ENCODE measurements at regions not wholly inside any gene's neighbourhood (a gene's known extent, or its start where the extent isn't known, plus 50 kb on each side); places are given as distances from the start of the nearest gene placed in this dataset.

- peaks cover 2% of the 10 kb centered on the region for H3K9me3 Mint-ChIP-seq (ENCODE audit: unreplicated experiment)
- H3K36me3 Mint-ChIP-seq (ENCODE audit: unreplicated experiment), result no peaks in the 10 kb centered on the region
- no peak overlapping the region for H3K4me3 Mint-ChIP-seq (ENCODE audit: unreplicated experiment)
- no peaks in the 10 kb centered on the region for H3K27me3 Mint-ChIP-seq (ENCODE audit: unreplicated experiment)
- H3K4me1 Mint-ChIP-seq (ENCODE audit: low read depth, unreplicated experiment), result no peaks in the 10 kb centered on the region
- TF ChIP-seq CTCF (IDR thresholded peaks at IDR 0.05; ENCODE audit: partially characterized antibody, unreplicated experiment), result no peak
- no peak overlapping the region for H3K27ac Mint-ChIP-seq (ENCODE audit: unreplicated experiment)
- DNase-seq, result no peak
These were observed 472.0 kb downstream of the COG6 start for GRCh38 chr13:40127476-40127875.

- Mint-ChIP-seq H3K27ac (ENCODE audit: unreplicated experiment) (no peak overlapping the region), H3K4me1 (ENCODE audit: low read depth, unreplicated experiment) (no peaks in the 10 kb centered on the region), H3K27me3 (ENCODE audit: unreplicated experiment) (no peaks in the 10 kb centered on the region), H3K4me3 (ENCODE audit: unreplicated experiment) (no peak overlapping the region), H3K9me3 (ENCODE audit: unreplicated experiment) (peaks cover 2% of the 10 kb centered on the region), H3K36me3 (ENCODE audit: unreplicated experiment) (no peaks in the 10 kb centered on the region)
- no peak for DNase-seq
- no peak for TF ChIP-seq CTCF (IDR thresholded peaks at IDR 0.05; ENCODE audit: partially characterized antibody, unreplicated experiment)
These were observed 472.5 kb downstream of the COG6 start for GRCh38 chr13:40127925-40128324.

- no peaks in the 10 kb centered on the region for H3K4me1 Mint-ChIP-seq (ENCODE audit: low read depth, unreplicated experiment)
- H3K27me3 Mint-ChIP-seq (ENCODE audit: unreplicated experiment), result no peaks in the 10 kb centered on the region
- H3K36me3 Mint-ChIP-seq (ENCODE audit: unreplicated experiment), result no peaks in the 10 kb centered on the region
- H3K27ac Mint-ChIP-seq (ENCODE audit: unreplicated experiment), result no peak overlapping the region
- no peak overlapping the region for H3K4me3 Mint-ChIP-seq (ENCODE audit: unreplicated experiment)
- H3K9me3 Mint-ChIP-seq (ENCODE audit: unreplicated experiment), result peaks cover 2% of the 10 kb centered on the region
- TF ChIP-seq CTCF (IDR thresholded peaks at IDR 0.05; ENCODE audit: partially characterized antibody, unreplicated experiment), result no peak
- DNase-seq, result no peak
These were observed 474.0 kb downstream of the COG6 start for GRCh38 chr13:40129467-40129866.

- no peak overlapping the region for H3K4me3 Mint-ChIP-seq (ENCODE audit: unreplicated experiment)
- no peak overlapping the region for H3K27ac Mint-ChIP-seq (ENCODE audit: unreplicated experiment)
- H3K4me1 Mint-ChIP-seq (ENCODE audit: low read depth, unreplicated experiment), result no peaks in the 10 kb centered on the region
- H3K27me3 Mint-ChIP-seq (ENCODE audit: unreplicated experiment), result no peaks in the 10 kb centered on the region
- peaks cover 2% of the 10 kb centered on the region for H3K9me3 Mint-ChIP-seq (ENCODE audit: unreplicated experiment)
- H3K36me3 Mint-ChIP-seq (ENCODE audit: unreplicated experiment), result no peaks in the 10 kb centered on the region
- no peak for DNase-seq
- no peak for TF ChIP-seq CTCF (IDR thresholded peaks at IDR 0.05; ENCODE audit: partially characterized antibody, unreplicated experiment)
These were observed 475.6 kb downstream of the COG6 start for GRCh38 chr13:40130871-40131636.

- no peaks in the 10 kb centered on the region for H3K36me3 Mint-ChIP-seq (ENCODE audit: unreplicated experiment)
- TF ChIP-seq CTCF (IDR thresholded peaks at IDR 0.05; ENCODE audit: partially characterized antibody, unreplicated experiment), result no peak
These were observed 476.8 kb downstream of the COG6 start for GRCh38 chr13:40132249-40132648.

More at GRCh38 chr13:40132249-40132648, 476.8 kb downstream of the COG6 start:
- Mint-ChIP-seq H3K27ac (ENCODE audit: unreplicated experiment) (no peak overlapping the region), H3K27me3 (ENCODE audit: unreplicated experiment) (no peaks in the 10 kb centered on the region), H3K9me3 (ENCODE audit: unreplicated experiment) (peaks cover 2% of the 10 kb centered on the region), H3K4me3 (ENCODE audit: unreplicated experiment) (no peak overlapping the region), H3K4me1 (ENCODE audit: low read depth, unreplicated experiment) (no peaks in the 10 kb centered on the region)
- no peak for DNase-seq

All from glutamatergic neuron (in vitro differentiated cells).